ENCODE measurements at regions not wholly inside any gene's neighbourhood (a gene's known extent, or its start where the extent isn't known, plus 50 kb on each side); places are given as distances from the start of the nearest gene placed in this dataset.

DNA sequence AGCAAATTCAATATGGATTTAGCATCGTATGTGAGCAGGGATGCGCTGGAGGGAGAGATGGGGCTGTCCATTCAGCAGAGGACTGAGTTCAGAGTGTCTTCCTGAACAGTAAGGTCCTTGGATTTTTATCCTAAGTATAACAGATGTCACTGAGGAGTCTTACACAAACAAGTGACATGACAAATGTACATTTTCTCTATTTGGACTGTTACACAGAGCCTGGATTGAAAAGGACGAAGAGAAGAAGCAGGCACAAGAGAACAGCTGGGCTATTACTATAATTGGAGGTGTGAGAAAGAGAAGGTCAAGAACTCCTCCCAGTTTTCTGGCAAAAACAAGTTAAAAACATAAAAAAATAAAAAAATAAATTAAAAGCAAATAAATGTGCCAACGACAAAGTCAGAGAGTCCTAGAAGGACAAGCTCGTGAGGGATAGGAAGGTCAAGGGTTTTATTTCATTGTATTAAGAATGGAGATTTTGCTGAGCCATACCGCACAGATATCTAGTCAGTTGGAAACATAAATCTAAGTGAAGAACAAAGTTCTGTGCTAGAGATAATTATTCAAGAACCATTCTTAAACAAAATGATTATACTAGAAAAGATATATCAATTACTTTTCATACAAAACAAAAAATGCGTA is 1186.3 kb downstream of the EFNB2 start:
- TF ChIP-seq CTCF (IDR thresholded peaks at IDR 0.05), result no peak
- no peak for TF ChIP-seq POLR2A (IDR thresholded peaks at IDR 0.05)
